ENCODE measurements at regions not wholly inside any gene's neighbourhood (a gene's known extent, or its start where the extent isn't known, plus 50 kb on each side); places are given as distances from the start of the nearest gene placed in this dataset.

GRCh38 chr10:33008499-33009243 lies 50.6 kb upstream of the ITGB1 start:
- TF ChIP-seq, protein P1, sequence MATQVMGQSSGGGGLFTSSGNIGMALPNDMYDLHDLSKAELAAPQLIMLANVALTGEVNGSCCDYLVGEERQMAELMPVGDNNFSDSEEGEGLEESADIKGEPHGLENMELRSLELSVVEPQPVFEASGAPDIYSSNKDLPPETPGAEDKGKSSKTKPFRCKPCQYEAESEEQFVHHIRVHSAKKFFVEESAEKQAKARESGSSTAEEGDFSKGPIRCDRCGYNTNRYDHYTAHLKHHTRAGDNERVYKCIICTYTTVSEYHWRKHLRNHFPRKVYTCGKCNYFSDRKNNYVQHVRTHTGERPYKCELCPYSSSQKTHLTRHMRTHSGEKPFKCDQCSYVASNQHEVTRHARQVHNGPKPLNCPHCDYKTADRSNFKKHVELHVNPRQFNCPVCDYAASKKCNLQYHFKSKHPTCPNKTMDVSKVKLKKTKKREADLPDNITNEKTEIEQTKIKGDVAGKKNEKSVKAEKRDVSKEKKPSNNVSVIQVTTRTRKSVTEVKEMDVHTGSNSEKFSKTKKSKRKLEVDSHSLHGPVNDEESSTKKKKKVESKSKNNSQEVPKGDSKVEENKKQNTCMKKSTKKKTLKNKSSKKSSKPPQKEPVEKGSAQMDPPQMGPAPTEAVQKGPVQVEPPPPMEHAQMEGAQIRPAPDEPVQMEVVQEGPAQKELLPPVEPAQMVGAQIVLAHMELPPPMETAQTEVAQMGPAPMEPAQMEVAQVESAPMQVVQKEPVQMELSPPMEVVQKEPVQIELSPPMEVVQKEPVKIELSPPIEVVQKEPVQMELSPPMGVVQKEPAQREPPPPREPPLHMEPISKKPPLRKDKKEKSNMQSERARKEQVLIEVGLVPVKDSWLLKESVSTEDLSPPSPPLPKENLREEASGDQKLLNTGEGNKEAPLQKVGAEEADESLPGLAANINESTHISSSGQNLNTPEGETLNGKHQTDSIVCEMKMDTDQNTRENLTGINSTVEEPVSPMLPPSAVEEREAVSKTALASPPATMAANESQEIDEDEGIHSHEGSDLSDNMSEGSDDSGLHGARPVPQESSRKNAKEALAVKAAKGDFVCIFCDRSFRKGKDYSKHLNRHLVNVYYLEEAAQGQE (IDR thresholded peaks at IDR 0.05; ENCODE audit: insufficient read depth in 1 of 2, low read depth in 2 of 2, low read length in 2 of 2), result no peak
- TF ChIP-seq SIN3A (IDR thresholded peaks at IDR 0.05; ENCODE audit: borderline replicate concordance, insufficient read depth, low read length) (no peak), FOXP2 (optimal IDR thresholded peaks at IDR 0.05; ENCODE audit: borderline replicate concordance, extremely low read depth, extremely low read length, insufficient read depth) (no peak), TAF1 (IDR thresholded peaks at IDR 0.05; ENCODE audit: borderline replicate concordance, insufficient read depth, low read length) (no peak), POLR2AphosphoS5 (IDR thresholded peaks at IDR 0.05; ENCODE audit: low read depth, low read length) (no peak)
